ENCODE measurements at regions not wholly inside any gene's neighbourhood (a gene's known extent, or its start where the extent isn't known, plus 50 kb on each side); places are given as distances from the start of the nearest gene placed in this dataset.

DNA sequence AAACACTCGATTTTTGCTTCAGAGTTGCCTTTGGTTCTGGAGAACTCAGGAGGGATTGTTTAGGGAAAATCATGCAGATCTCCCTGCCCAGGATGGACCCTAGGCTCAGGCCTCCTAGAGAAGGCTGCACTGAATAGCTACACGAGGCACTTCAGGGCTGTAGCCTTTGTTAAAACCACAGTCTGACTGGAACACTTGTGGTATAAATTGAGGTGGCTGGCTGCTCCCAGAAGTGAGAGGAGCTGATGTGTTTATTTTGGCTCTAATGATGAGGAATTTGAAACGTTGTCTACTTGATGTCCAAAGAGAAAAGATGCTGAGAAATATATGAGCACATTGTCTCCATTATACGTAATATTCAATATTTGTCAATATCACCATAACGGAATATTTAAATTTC lies 762.1 kb upstream of the ARGLU1 start:
- TF ChIP-seq, protein P1, sequence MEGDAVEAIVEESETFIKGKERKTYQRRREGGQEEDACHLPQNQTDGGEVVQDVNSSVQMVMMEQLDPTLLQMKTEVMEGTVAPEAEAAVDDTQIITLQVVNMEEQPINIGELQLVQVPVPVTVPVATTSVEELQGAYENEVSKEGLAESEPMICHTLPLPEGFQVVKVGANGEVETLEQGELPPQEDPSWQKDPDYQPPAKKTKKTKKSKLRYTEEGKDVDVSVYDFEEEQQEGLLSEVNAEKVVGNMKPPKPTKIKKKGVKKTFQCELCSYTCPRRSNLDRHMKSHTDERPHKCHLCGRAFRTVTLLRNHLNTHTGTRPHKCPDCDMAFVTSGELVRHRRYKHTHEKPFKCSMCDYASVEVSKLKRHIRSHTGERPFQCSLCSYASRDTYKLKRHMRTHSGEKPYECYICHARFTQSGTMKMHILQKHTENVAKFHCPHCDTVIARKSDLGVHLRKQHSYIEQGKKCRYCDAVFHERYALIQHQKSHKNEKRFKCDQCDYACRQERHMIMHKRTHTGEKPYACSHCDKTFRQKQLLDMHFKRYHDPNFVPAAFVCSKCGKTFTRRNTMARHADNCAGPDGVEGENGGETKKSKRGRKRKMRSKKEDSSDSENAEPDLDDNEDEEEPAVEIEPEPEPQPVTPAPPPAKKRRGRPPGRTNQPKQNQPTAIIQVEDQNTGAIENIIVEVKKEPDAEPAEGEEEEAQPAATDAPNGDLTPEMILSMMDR (IDR thresholded peaks at IDR 0.05; ENCODE audit: insufficient read depth, low read length, poor library complexity, severe bottlenecking): no peak
- DNase-seq (ENCODE audit: extremely low read depth, insufficient read length): no peak
- no peaks in the 10 kb centered on the region for H3K27me3 ChIP-seq (replicated peaks; ENCODE audit: control insufficient read depth, insufficient read depth, low read length)
- H3K36me3 ChIP-seq (ENCODE audit: control insufficient read depth, insufficient read depth, low read length): no peaks in the 10 kb centered on the region
- H3K4me3 ChIP-seq (replicated peaks; ENCODE audit: low read depth, low read length): no peak overlapping the region

GRCh38 chr13:107324416-107325204 lies 756.7 kb upstream of the ARGLU1 start:
- no peaks in the 10 kb centered on the region for H3K27me3 ChIP-seq (replicated peaks; ENCODE audit: control insufficient read depth, insufficient read depth, low read length)
- TF ChIP-seq, protein P1 (IDR thresholded peaks at IDR 0.05; ENCODE audit: insufficient read depth, low read length, poor library complexity, severe bottlenecking): no peak
- H3K36me3 ChIP-seq (ENCODE audit: control insufficient read depth, insufficient read depth, low read length): no peaks in the 10 kb centered on the region
- DNase-seq (ENCODE audit: extremely low read depth, insufficient read length): no peak
- no peak overlapping the region for H3K4me3 ChIP-seq (replicated peaks; ENCODE audit: low read depth, low read length)

- DNase-seq (ENCODE audit: extremely low read depth, insufficient read length): no peak
These were observed 754.3 kb upstream of the ARGLU1 start for GRCh38 chr13:107322228-107322627.

GRCh38 chr13:107305178-107305577 lies 737.2 kb upstream of the ARGLU1 start:
- H3K27me3 ChIP-seq (replicated peaks; ENCODE audit: control insufficient read depth, insufficient read depth, low read length): no peaks in the 10 kb centered on the region
- DNase-seq (ENCODE audit: extremely low read depth, insufficient read length): no peak
- TF ChIP-seq, protein P1 (IDR thresholded peaks at IDR 0.05; ENCODE audit: insufficient read depth, low read length, poor library complexity, severe bottlenecking): no peak
- no peak overlapping the region for H3K4me3 ChIP-seq (replicated peaks; ENCODE audit: low read depth, low read length)
- no peaks in the 10 kb centered on the region for H3K36me3 ChIP-seq (ENCODE audit: control insufficient read depth, insufficient read depth, low read length)

More at GRCh38 chr13:107322228-107322627, 754.3 kb upstream of the ARGLU1 start:
- no peaks in the 10 kb centered on the region for H3K27me3 ChIP-seq (replicated peaks; ENCODE audit: control insufficient read depth, insufficient read depth, low read length)
- no peak overlapping the region for H3K4me3 ChIP-seq (replicated peaks; ENCODE audit: low read depth, low read length)
- H3K36me3 ChIP-seq (ENCODE audit: control insufficient read depth, insufficient read depth, low read length): no peaks in the 10 kb centered on the region
- TF ChIP-seq, protein P1 (IDR thresholded peaks at IDR 0.05; ENCODE audit: insufficient read depth, low read length, poor library complexity, severe bottlenecking): no peak

DNA sequence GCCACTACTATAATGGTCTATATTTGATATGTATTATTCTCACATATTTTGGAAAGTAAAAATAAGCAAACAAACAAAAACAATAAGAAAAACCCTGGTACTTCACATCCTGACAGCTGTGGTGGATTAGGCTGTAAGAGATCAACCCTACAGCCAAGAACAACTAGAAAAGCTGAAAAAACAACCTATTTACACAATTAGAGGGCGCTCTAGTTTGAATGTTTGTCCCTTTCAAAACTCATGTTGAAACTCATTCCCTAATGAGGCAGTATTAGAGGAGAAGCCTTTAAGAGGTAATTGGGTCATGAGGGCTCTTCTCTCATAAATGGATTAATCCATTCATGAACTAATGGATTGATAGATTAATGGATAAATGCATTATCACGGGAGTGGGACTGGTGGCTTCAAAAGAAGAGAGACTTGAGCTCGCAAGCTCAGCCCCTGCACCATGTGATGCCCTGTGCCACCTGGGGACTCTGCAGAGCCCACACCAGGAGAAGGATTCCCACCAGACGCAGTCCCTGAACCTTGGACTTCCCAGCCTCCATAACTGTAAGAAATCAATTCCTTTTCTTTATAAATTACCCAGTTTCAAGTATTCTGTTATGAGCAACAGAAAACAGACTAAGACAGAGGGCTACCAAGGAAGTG lies 733.9 kb upstream of the ARGLU1 start:
- no peaks in the 10 kb centered on the region for H3K27me3 ChIP-seq (replicated peaks; ENCODE audit: control insufficient read depth, insufficient read depth, low read length)
- H3K36me3 ChIP-seq (ENCODE audit: control insufficient read depth, insufficient read depth, low read length): no peaks in the 10 kb centered on the region
- no peak overlapping the region for H3K4me3 ChIP-seq (replicated peaks; ENCODE audit: low read depth, low read length)
- no peak for DNase-seq (ENCODE audit: extremely low read depth, insufficient read length)
- TF ChIP-seq, protein P1 (IDR thresholded peaks at IDR 0.05; ENCODE audit: insufficient read depth, low read length, poor library complexity, severe bottlenecking): no peak
